Activated T-helper 1 cell treated with anti-CD3 and anti-CD28 coated beads, Interleukin-12 subunit alpha, Interleukin-12 subunit beta, Interleukin-2, Interleukin-4 antibody, amounts not matched to agents 30 ng/mL and 10 ng/mL and 1 ng/mL, durations not matched to agents 14 hours and 24 hours and 36 hours (primary cell): ENCODE measurements at regions not wholly inside any gene's neighbourhood (a gene's known extent, or its start where the extent isn't known, plus 50 kb on each side); places are given as distances from the start of the nearest gene placed in this dataset.
"Not testable (repeated sequence)": the region's sequence is repeated elsewhere in the genome, so short reads cannot be mapped to it uniquely, and the experiment has no call there.

Experiments
- DNase-seq: peaks from one replicate; pipeline ENCODE4 v3.0.0; 2021; ENCODE audit warnings: low spot score
- H3K27ac Mint-ChIP-seq: one replicate; pipeline ENCODE4 v1.8.0; 2021; ENCODE audit warnings: mild to moderate bottlenecking, mixed read lengths
- H3K27me3 Mint-ChIP-seq: one replicate; pipeline ENCODE4 v1.8.0; 2022; ENCODE audit warnings: mild to moderate bottlenecking, moderate library complexity, mixed read lengths; ENCODE audit not compliant: insufficient read depth
- H3K36me3 Mint-ChIP-seq: one replicate; pipeline ENCODE4 v1.8.0; 2021; ENCODE audit warnings: low read depth, mixed read lengths
- H3K4me1 Mint-ChIP-seq: one replicate; pipeline ENCODE4 v1.8.0; 2021; ENCODE audit warnings: low read depth, mixed read lengths
- H3K4me3 Mint-ChIP-seq: one replicate; pipeline ENCODE4 v1.8.0; 2021; ENCODE audit warnings: mild to moderate bottlenecking, moderate library complexity, mixed read lengths
- H3K9me3 Mint-ChIP-seq: one replicate; pipeline ENCODE4 v1.8.0; 2021; ENCODE audit warnings: mixed read lengths
- intact Hi-C: fragments of 100-400 bp; cut with micrococcal nuclease; formaldehyde crosslinking; loops from one replicate; pipeline ENCODE4 v1.15.1; 2024

GRCh38 chr18:60893355-60894097, 439.7 kb upstream of the CDH20 start:
- no peaks in the 10 kb centered on the region for H3K4me1 Mint-ChIP-seq
- no peak for DNase-seq
- no peaks in the 10 kb centered on the region for H3K36me3 Mint-ChIP-seq
- peaks cover 4% of the 10 kb centered on the region for H3K9me3 Mint-ChIP-seq
- no peaks in the 10 kb centered on the region for H3K27me3 Mint-ChIP-seq
- H3K27ac Mint-ChIP-seq, result no peak overlapping the region
- intact Hi-C loops, result no loop called here
- no peak overlapping the region for H3K4me3 Mint-ChIP-seq

DNA sequence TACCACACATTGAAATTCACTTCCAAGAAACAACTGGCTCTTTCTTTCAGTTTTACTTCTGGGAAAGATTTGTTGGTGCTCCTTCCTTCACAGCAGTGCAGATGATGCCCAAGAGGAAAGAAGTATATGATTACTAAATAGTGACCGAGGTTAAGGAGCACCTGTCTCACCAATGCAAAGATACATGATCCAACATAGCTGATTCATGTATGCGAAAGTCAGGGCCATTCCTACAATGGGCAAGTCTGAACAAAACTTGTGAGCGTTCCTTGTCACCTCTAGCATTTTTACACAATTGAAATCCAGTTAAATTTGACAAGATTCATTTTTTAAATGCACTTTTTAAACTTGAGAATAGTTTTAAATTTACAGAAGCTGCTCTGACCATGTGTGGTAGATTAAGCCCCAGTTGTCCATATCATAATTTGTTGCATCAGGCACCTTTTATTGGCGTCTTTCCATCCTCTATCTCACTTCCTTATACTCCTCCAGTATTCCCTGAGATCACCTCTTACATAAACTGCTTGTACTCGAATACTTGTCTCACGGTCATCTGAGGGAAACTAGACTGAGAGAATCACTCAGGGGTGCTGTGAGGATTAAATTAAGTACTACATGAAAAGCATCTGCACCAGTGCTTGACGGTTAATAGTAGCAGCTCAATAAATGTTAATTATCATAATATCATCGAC, 438.8 kb upstream of the CDH20 start:
- no peaks in the 10 kb centered on the region for H3K27me3 Mint-ChIP-seq
- DNase-seq, result no peak
- intact Hi-C loops, result no loop called here
- H3K4me1 Mint-ChIP-seq, result no peaks in the 10 kb centered on the region
- no peak overlapping the region for H3K4me3 Mint-ChIP-seq
- peaks cover 4% of the 10 kb centered on the region for H3K9me3 Mint-ChIP-seq
- H3K36me3 Mint-ChIP-seq, result no peaks in the 10 kb centered on the region
- no peak overlapping the region for H3K27ac Mint-ChIP-seq

- intact Hi-C loops, result no loop called here
- no peaks in the 10 kb centered on the region for H3K36me3 Mint-ChIP-seq
- peaks cover 4% of the 10 kb centered on the region for H3K9me3 Mint-ChIP-seq
- H3K27ac Mint-ChIP-seq, result no peak overlapping the region
- DNase-seq, result no peak
- no peaks in the 10 kb centered on the region for H3K27me3 Mint-ChIP-seq
- no peak overlapping the region for H3K4me3 Mint-ChIP-seq
- H3K4me1 Mint-ChIP-seq, result no peaks in the 10 kb centered on the region
Measured at GRCh38 chr18:60895181-60895580, 438.0 kb upstream of the CDH20 start.

- intact Hi-C loops, result no loop called here
- no peaks in the 10 kb centered on the region for H3K4me1 Mint-ChIP-seq
- no peak overlapping the region for H3K27ac Mint-ChIP-seq
- H3K4me3 Mint-ChIP-seq, result no peak overlapping the region
- H3K27me3 Mint-ChIP-seq, result no peaks in the 10 kb centered on the region
- H3K36me3 Mint-ChIP-seq, result no peaks in the 10 kb centered on the region
- peaks cover 4% of the 10 kb centered on the region for H3K9me3 Mint-ChIP-seq
- no peak for DNase-seq
Measured at GRCh38 chr18:60898111-60898510, 435.1 kb upstream of the CDH20 start.

DNA sequence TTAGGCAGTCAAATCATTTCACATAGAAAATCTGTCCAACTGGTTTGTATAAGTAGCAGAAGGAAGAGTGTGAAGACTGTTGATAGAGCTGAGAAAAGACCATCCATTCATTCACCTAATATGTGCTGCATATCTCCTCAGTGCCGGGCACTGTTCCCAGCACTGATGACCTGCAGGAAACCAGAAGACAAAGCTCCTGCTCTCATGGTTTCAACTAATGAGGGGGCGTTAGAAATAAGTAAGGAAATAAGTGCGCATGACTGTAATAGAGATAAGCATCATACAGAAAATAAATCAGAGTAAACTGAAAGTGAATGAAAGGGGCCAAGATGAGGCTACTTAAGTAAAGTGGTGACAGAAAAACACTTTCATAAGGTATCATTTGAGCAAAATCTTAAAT, 427.5 kb upstream of the CDH20 start:
- H3K4me3 Mint-ChIP-seq, result no peak overlapping the region
- H3K4me1 Mint-ChIP-seq, result no peaks in the 10 kb centered on the region
- H3K27ac Mint-ChIP-seq, result no peak overlapping the region
- no peaks in the 10 kb centered on the region for H3K36me3 Mint-ChIP-seq
- intact Hi-C loops, result no loop called here
- no peaks in the 10 kb centered on the region for H3K27me3 Mint-ChIP-seq
- peaks cover 3% of the 10 kb centered on the region for H3K9me3 Mint-ChIP-seq
- no peak for DNase-seq

- no peaks in the 10 kb centered on the region for H3K27me3 Mint-ChIP-seq
- peaks cover 10% of the 10 kb centered on the region for H3K9me3 Mint-ChIP-seq
- H3K4me1 Mint-ChIP-seq, result no peaks in the 10 kb centered on the region
- H3K36me3 Mint-ChIP-seq, result no peaks in the 10 kb centered on the region
- no peak overlapping the region for H3K4me3 Mint-ChIP-seq
- intact Hi-C loops, result no loop called here
- no peak overlapping the region for H3K27ac Mint-ChIP-seq
- no peak for DNase-seq
Measured at GRCh38 chr18:60910534-60910933, 422.7 kb upstream of the CDH20 start.

DNA sequence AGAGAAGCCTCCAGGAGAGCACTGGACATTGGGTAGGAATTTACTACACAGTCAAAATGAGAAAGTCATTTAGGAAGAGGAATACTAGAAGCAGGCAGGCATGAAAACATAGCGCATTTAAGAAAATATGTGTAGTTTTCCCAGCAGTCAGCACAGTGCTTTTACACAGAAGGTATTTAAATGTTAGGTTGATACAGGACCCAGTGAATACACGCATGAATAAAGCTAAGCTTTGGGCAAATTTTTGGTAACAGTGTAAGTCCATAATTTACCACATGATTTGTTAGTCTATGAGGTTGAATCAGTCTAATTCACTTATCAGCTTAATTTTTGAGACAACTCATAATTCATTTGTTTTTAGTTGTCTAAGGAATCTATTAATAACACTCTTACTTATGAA, 421.7 kb upstream of the CDH20 start:
- Mint-ChIP-seq H3K27ac (no peak overlapping the region), H3K36me3 (no peaks in the 10 kb centered on the region), H3K4me1 (no peaks in the 10 kb centered on the region), H3K9me3 (peaks cover 10% of the 10 kb centered on the region), H3K27me3 (no peaks in the 10 kb centered on the region), H3K4me3 (no peak overlapping the region)
- intact Hi-C loops, result no loop called here
- DNase-seq, result no peak

- H3K36me3 Mint-ChIP-seq, result no peaks in the 10 kb centered on the region
- no peak overlapping the region for H3K4me3 Mint-ChIP-seq
- H3K27ac Mint-ChIP-seq, result no peak overlapping the region
- H3K27me3 Mint-ChIP-seq, result no peaks in the 10 kb centered on the region
- peaks cover 6% of the 10 kb centered on the region for H3K9me3 Mint-ChIP-seq
- no peak for DNase-seq
- no peaks in the 10 kb centered on the region for H3K4me1 Mint-ChIP-seq
- intact Hi-C loops, result no loop called here
Measured at GRCh38 chr18:60915160-60915559, 418.1 kb upstream of the CDH20 start.

GRCh38 chr18:60918862-60919261, 414.4 kb upstream of the CDH20 start:
- H3K36me3 Mint-ChIP-seq, H3K4me3 Mint-ChIP-seq, intact Hi-C loops, H3K4me1 Mint-ChIP-seq, H3K27ac Mint-ChIP-seq, DNase-seq, H3K9me3 Mint-ChIP-seq, H3K27me3 Mint-ChIP-seq: not testable (repeated sequence)

DNA sequence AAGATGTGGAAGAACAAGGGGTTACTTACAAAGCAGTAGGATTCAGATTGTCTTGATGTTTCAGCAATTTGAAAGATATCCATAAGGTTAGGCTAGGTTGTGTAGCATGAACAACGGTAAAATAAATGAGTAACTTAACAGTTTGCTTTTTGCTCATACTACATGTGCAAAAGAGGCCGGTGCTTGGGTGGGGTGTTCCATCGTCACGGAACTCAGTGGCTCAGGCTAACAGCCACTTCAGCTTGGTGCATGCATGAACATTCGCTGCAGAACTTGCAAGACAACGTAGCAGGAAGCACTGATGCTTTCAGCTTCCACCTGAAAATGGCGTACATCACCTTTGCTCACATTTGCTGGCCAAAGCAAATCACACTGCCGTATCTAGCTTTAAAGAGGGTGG, 407.3 kb upstream of the CDH20 start:
- no peak overlapping the region for H3K4me3 Mint-ChIP-seq
- no peak for DNase-seq
- H3K9me3 Mint-ChIP-seq, result peaks cover 15% of the 10 kb centered on the region
- no peaks in the 10 kb centered on the region for H3K27me3 Mint-ChIP-seq
- intact Hi-C loops, result no loop called here
- H3K4me1 Mint-ChIP-seq, result no peaks in the 10 kb centered on the region
- H3K27ac Mint-ChIP-seq, result no peak overlapping the region
- H3K36me3 Mint-ChIP-seq, result no peaks in the 10 kb centered on the region

- H3K4me3 Mint-ChIP-seq, result no peak overlapping the region
- DNase-seq, result no peak
- no peaks in the 10 kb centered on the region for H3K27me3 Mint-ChIP-seq
- peaks cover 27% of the 10 kb centered on the region for H3K9me3 Mint-ChIP-seq
- intact Hi-C loops, result no loop called here
- no peak overlapping the region for H3K27ac Mint-ChIP-seq
- no peaks in the 10 kb centered on the region for H3K4me1 Mint-ChIP-seq
- no peaks in the 10 kb centered on the region for H3K36me3 Mint-ChIP-seq
Measured at GRCh38 chr18:60929966-60930365, 403.3 kb upstream of the CDH20 start.

DNA sequence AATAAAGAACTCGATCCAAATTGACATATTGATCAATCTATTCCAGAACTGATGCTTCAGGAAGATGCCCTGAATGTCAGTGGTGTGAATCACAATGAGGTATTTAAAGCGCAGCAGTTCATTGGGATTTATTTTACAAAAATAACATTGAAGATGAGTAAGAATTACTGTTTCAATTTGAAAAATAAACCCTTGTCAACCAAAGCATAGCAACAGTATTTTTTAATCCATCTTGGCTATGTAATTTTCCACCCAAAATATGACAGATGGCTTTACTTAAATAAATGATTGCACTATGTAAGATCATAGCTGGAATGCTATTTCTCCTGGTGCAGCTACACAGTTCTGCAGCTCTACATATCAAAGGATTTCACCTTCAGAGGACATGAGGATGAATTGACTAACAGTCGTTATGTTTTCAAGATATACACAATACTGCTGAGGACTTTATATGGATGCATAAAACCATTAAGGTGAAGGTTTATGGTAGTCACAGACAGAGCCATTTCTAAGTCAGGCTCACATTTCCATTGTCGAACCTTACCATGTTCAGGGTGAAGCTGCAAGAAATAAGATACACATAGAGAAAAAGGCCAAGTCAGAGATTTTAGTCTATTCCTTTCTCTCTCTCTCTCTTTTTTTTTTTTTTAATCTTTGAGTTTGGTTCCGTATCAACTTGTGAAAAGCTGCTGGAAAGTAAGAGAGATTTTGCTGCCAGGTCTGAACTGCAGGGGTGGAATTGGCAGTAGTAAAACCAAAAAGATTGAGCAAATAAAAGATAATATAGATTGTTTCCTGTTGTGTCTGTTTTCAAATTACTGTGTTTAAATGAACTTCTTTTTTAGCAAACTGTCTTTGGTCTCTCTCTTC, 398.0 kb upstream of the CDH20 start:
- Mint-ChIP-seq H3K4me3 (no peak overlapping the region), H3K4me1 (no peaks in the 10 kb centered on the region), H3K27ac (no peak overlapping the region), H3K27me3 (no peaks in the 10 kb centered on the region), H3K36me3 (no peaks in the 10 kb centered on the region), H3K9me3 (peaks cover 20% of the 10 kb centered on the region)
- no peak for DNase-seq
- intact Hi-C loops, result no loop called here

DNA sequence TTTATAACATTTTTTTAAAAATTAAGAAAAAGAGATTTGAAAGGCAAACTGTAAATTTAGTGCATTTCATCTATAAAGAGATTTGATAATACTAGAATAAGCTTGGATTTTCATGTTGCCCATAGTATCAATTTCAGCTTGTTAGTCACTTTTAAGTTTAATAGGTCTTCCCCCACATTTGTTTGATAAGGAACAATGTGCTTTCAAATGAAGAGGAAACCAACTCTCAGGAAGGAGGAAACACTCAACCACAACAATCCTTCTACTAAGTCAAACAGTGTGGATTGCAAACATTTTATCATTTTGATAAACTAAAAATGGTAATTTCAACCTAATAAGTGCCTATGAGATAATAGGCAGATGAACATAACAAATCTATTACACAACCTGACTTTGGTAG, 397.1 kb upstream of the CDH20 start:
- H3K9me3 Mint-ChIP-seq, result peaks cover 19% of the 10 kb centered on the region
- H3K27ac Mint-ChIP-seq, result no peak overlapping the region
- H3K36me3 Mint-ChIP-seq, result no peaks in the 10 kb centered on the region
- DNase-seq, result no peak
- no peaks in the 10 kb centered on the region for H3K27me3 Mint-ChIP-seq
- H3K4me3 Mint-ChIP-seq, result no peak overlapping the region
- H3K4me1 Mint-ChIP-seq, result no peaks in the 10 kb centered on the region
- intact Hi-C loops, result no loop called here
